Panc1 (cell line): ENCODE measurements at regions not wholly inside any gene's neighbourhood (a gene's known extent, or its start where the extent isn't known, plus 50 kb on each side); places are given as distances from the start of the nearest gene placed in this dataset.
"Not testable (repeated sequence)": the region's sequence is repeated elsewhere in the genome, so short reads cannot be mapped to it uniquely, and the experiment has no call there.

Experiments
- ATAC-seq: fragments of 200-7000 bp; cut with Tn5 transposase; 2 replicates; pipeline ENCODE4 v1.9.1; 2020; ENCODE audit warnings: mild to moderate bottlenecking, moderate library complexity
- BruUV-seq: library from RNA; stranded (reverse); fragments of 400-500 nt; replicated peaks from 2 replicates; lab custom pipeline; 2021; lab: Mats Ljungman, UMichigan
- CTCF ChIA-PET: fragments of 300-600 bp; sonication (Branson Sonifier 250); formaldehyde crosslinking; loops from one replicate; lab custom pipeline; 2022; ENCODE audit warnings: antibody characterized with exemption; lab: Charles Lee
- POLR2A ChIA-PET: fragments of 300-600 bp; sonication (Branson Sonifier 250); formaldehyde crosslinking; loops from one replicate; lab custom pipeline; 2022; ENCODE audit warnings: antibody characterized with exemption; lab: Charles Lee
- DNase-seq: peaks from one replicate; pipeline ENCODE4 v3.0.0-alpha.2; 2010; ENCODE audit warnings: low read depth, low spot score
- H3K27ac ChIP-seq: 2 replicates; pipeline ENCODE4 v1.5.1; 2011; ENCODE audit warnings: mild to moderate bottlenecking, low read length, inconsistent platforms
- H3K27me3 ChIP-seq: fragments of 200-500 bp; sonication (Bioruptor generic); 2 replicates; pipeline ENCODE4 v1.6.0; 2014; ENCODE audit warnings: low read length, inconsistent platforms; ENCODE audit not compliant: control insufficient read depth, insufficient read depth
- H3K36me3 ChIP-seq: fragments of 200-500 bp; sonication (Bioruptor generic); 2 replicates; pipeline ENCODE4 v1.5.1; 2014; ENCODE audit warnings: inconsistent platforms, mild to moderate bottlenecking, low read length, moderate library complexity; ENCODE audit not compliant: control insufficient read depth, insufficient read depth
- H3K4me1 ChIP-seq: 2 replicates; pipeline ENCODE4 v1.5.1; 2011; ENCODE audit warnings: inconsistent platforms, mild to moderate bottlenecking, low read length, moderate library complexity; ENCODE audit not compliant: control insufficient read depth, insufficient read depth
- H3K4me3 ChIP-seq, 2 experiments: 2 replicates each; pipeline ENCODE4 v1.5.1; 2011 to 2012; ENCODE audit warnings: low read depth in 2 of 2, low read length in 2 of 2, mild to moderate bottlenecking in 2 of 2, inconsistent platforms in 1 of 2, moderate library complexity in 1 of 2
- H3K9me3 ChIP-seq: fragments of 200-500 bp; sonication (Bioruptor generic); 2 replicates; pipeline ENCODE4 v1.5.1; 2014; ENCODE audit warnings: low read depth, mild to moderate bottlenecking, inconsistent platforms, low read length, moderate library complexity; ENCODE audit not compliant: control insufficient read depth, insufficient read depth
- POLR2AphosphoS5 ChIP-seq: IDR thresholded peaks from 2 replicates; pipeline ENCODE4 v1.6.1; 2012; ENCODE audit warnings: mild to moderate bottlenecking, low read depth, low read length, moderate library complexity
- REST ChIP-seq, 2 experiments: IDR thresholded peaks; 2 replicates each; pipeline ENCODE4 v1.6.1; 2011 to 2012; ENCODE audit warnings: low read depth in 2 of 2, control low read depth in 1 of 2, low read length in 1 of 2, mild to moderate bottlenecking in 1 of 2, moderate library complexity in 1 of 2; ENCODE audit not compliant: insufficient read depth in 1 of 2
- SIN3A ChIP-seq: IDR thresholded peaks from 2 replicates; pipeline ENCODE4 v1.6.1; 2012; ENCODE audit warnings: low read depth, mild to moderate bottlenecking, low read length, moderate library complexity, borderline replicate concordance; ENCODE audit not compliant: insufficient read depth
- TCF7L2 ChIP-seq: IDR thresholded peaks from 2 replicates; pipeline ENCODE4 v1.6.1; 2011; ENCODE audit warnings: mild to moderate bottlenecking, low read depth, low read length, inconsistent platforms
- in situ Hi-C: cut with HindIII; loops from 2 replicates; pipeline ENCODE4 v1.10.0; 2016; ENCODE audit warnings: low sequenced_read_pairs, low pct_unique_long_range_greater_than_20kb
- intact Hi-C: fragments of 100-400 bp; cut with micrococcal nuclease; formaldehyde crosslinking; loops from one replicate; pipeline ENCODE4 v1.10.0; 2022; ENCODE audit not compliant: unreplicated experiment
- TF ChIP-seq, protein P1 (sequence below): fragments of 450-650 bp; IDR thresholded peaks from 2 replicates; pipeline ENCODE4 v1.5.1; 2017; ENCODE audit warnings: mild to moderate bottlenecking

- ChIA-PET CTCF (no interaction called here), POLR2A (no interaction called here)
- ATAC-seq (no peak), DNase-seq (no peak)
- H3K27ac ChIP-seq: no peak overlapping the region
- H3K4me3 ChIP-seq: no peak overlapping the region
- no peaks in the 10 kb centered on the region for H3K9me3 ChIP-seq
- no peaks in the 10 kb centered on the region for H3K4me1 ChIP-seq
- no peaks in the 10 kb centered on the region for H3K27me3 ChIP-seq
- TF ChIP-seq, protein P1, sequence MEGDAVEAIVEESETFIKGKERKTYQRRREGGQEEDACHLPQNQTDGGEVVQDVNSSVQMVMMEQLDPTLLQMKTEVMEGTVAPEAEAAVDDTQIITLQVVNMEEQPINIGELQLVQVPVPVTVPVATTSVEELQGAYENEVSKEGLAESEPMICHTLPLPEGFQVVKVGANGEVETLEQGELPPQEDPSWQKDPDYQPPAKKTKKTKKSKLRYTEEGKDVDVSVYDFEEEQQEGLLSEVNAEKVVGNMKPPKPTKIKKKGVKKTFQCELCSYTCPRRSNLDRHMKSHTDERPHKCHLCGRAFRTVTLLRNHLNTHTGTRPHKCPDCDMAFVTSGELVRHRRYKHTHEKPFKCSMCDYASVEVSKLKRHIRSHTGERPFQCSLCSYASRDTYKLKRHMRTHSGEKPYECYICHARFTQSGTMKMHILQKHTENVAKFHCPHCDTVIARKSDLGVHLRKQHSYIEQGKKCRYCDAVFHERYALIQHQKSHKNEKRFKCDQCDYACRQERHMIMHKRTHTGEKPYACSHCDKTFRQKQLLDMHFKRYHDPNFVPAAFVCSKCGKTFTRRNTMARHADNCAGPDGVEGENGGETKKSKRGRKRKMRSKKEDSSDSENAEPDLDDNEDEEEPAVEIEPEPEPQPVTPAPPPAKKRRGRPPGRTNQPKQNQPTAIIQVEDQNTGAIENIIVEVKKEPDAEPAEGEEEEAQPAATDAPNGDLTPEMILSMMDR: no peak
- no peak for TF ChIP-seq TCF7L2
- no peak for TF ChIP-seq POLR2AphosphoS5
- no peak for TF ChIP-seq SIN3A
- no peak for TF ChIP-seq REST (IDR thresholded peaks at IDR 0.05; ENCODE audit: insufficient read depth in 1 of 2, low read depth in 2 of 2, low read length in 1 of 2)
- intact Hi-C loops: no loop called here
- in situ Hi-C loops: no loop called here
- no TSS peak for BruUV-seq
- no peaks in the 10 kb centered on the region for H3K36me3 ChIP-seq
Measured at GRCh38 chr2:239594019-239594771, 193.4 kb upstream of the HDAC4 start.

- ATAC-seq (no peak), DNase-seq (no peak)
- ChIA-PET POLR2A (no interaction called here), CTCF (no interaction called here)
- no peak overlapping the region for H3K4me3 ChIP-seq
- intact Hi-C loops (no loop called here), in situ Hi-C loops (no loop called here)
- TF ChIP-seq, protein P1: no peak
- TF ChIP-seq POLR2AphosphoS5 (no peak), TCF7L2 (no peak), SIN3A (no peak), REST (IDR thresholded peaks at IDR 0.05; ENCODE audit: insufficient read depth in 1 of 2, low read depth in 2 of 2, low read length in 1 of 2) (no peak)
- no peaks in the 10 kb centered on the region for H3K27me3 ChIP-seq
- H3K9me3 ChIP-seq: no peaks in the 10 kb centered on the region
- H3K4me1 ChIP-seq: no peaks in the 10 kb centered on the region
- H3K27ac ChIP-seq: no peak overlapping the region
- no peaks in the 10 kb centered on the region for H3K36me3 ChIP-seq
- BruUV-seq: no TSS peak
Measured at GRCh38 chr2:239593455-239593854, 192.6 kb upstream of the HDAC4 start.

GRCh38 chr2:239592629-239593290, 191.9 kb upstream of the HDAC4 start:
- not testable (repeated sequence) for BruUV-seq

More at GRCh38 chr2:239592629-239593290, 191.9 kb upstream of the HDAC4 start:
- CTCF ChIA-PET, H3K4me1 ChIP-seq, H3K27ac ChIP-seq, intact Hi-C loops, ATAC-seq, in situ Hi-C loops, H3K36me3 ChIP-seq, H3K27me3 ChIP-seq, POLR2A ChIA-PET, DNase-seq, H3K4me3 ChIP-seq, H3K9me3 ChIP-seq: not testable (repeated sequence)
